Renal cortical epithelial cell (primary cell): ENCODE measurements at regions not wholly inside any gene's neighbourhood (a gene's known extent, or its start where the extent isn't known, plus 50 kb on each side); places are given as distances from the start of the nearest gene placed in this dataset.

Source experiments
- DNase-seq: peaks from one replicate; pipeline ENCODE4 v3.0.0-alpha.2; 2011; ENCODE audit warnings: low read depth

DNA sequence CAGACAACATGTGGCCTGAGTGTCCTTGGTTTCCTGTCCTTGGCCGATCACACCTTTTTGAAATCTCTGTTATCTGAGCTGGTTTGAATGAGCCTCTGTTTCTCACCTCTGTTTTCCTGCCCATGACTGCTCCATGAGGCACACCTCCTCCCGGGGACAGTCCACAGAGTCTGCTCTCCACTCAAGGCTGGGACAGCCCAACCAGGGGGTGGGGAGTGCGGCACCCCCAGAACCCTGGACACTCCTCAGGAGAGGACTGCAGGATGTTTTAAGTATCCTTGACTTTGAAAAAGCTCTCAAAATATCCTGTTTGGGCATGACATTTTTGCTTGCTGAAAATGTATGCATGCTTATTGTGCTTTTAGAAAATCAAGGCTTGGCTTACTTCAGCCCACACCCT, 333.0 kb upstream of the N4BP1 start:
- no peak for DNase-seq

DNA sequence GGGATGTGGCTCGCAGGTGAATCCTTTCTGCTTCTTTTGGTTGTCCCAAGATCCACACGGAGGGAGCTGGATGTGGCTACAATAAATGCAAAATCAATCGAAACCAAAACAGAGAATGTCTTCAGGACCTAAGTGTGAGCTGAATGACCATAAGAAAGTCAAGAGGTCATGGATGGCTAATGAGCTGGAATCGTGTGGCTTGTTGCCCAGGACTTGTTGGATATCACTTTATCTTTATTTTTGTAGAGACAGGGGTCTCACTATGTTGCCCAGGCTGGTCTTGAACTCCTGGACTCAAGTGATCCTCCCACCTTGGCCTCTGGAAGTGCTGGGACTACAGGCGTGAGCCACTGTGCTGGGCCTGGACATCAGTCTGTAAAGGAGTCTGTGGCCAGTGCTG, 326.8 kb upstream of the N4BP1 start:
- no peak for DNase-seq

DNA sequence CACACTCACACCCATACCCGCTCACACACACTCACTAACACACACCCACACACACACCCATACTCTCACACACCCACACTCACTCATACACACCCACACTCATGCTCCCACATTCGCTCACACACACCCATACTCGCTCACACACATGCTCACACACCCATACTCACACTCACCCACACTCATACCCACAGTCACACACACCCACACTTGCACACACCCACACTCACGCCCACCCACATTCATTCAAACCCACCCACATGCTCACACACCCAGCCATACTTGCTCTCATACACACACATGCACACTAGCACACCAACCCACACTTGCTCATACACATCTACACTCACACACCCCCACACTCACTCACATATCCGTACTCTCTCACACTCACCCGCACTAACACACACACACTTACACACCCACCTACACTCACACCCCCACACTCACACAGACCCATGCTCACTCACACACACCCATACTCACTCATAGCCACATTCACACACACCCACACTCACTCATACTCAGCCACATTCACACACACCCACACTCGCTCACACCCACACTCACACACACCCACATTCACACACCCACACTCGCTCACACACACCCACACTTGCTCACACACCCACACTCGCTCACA, 322.4 kb upstream of the N4BP1 start:
- no peak for DNase-seq

DNA sequence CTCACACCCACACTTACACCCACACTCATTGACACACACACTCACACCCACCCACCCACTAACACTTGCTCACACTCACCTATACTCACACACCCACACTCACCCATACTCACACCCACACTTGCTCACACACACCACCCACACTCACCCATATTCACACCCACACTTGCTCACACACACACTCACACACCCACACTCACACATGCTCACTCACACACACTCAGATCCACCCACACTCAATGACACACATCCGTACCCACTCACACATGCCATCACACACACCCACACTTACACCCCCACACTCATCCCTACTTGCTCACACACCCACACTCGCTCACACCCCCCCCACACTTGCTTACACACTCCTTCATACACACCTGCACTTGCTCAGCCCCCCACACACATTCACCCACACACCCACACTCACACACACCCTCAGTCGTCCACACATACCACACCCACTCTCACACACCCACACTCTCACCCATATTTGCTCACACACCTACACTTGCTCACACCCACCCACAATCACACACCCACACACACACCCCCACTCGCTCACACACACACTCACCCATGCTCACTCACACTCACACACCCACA, 321.1 kb upstream of the N4BP1 start:
- no peak for DNase-seq

DNA sequence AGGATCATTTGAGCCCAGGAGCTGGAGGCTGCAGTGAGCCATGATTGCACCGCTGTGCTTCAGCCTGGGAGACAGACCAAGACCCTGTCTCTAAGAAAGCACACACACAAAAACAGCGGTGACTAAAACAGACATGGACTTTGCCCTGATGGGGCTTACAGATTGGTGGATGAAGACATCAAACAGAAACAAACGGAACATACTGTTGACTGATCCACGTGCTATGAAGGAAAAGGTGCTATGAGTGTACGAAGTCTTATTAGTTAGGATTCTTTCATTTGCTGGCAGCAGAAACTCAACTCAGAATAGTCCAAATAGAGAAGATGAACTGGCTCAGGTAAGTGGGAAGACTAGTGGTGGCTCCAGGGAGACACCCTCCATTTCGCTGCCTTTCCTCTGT, 309.8 kb upstream of the N4BP1 start:
- no peak for DNase-seq

DNA sequence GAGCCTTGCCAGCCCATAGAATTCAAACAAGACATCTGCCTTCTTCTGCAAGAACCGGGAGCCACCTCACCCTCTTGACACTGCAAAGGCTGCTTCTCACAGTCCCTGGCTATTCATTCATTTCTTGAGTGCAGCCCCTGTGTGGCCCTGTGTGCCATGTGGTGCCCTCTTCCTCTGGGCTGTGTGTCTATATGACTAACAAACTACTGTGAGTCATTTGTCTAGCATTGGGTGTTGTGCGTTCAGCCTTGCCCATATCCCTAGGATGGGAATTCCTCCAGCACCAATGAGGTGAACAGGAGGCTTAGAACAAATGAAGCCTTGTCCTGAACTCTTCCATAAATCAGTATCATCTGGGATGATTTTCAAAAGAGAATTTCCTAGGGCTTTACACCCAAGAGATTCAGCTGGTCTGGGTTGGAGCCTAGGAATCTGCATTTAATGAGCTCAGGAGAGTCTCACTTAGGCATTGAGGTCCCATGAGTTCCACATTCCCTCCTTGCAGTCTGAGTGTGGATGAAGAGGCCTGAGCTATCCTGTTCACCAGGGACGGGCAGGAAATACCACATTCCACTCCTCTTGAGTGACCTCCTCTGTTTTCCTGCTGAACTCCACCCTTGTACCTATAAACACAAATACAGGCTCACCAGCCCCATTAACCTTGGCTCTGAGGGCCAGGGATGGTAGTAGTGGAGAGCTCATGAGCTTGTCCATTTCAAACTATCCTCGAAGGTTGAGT, 308.7 kb upstream of the N4BP1 start:
- DNase-seq: peak; percentile 62

DNA sequence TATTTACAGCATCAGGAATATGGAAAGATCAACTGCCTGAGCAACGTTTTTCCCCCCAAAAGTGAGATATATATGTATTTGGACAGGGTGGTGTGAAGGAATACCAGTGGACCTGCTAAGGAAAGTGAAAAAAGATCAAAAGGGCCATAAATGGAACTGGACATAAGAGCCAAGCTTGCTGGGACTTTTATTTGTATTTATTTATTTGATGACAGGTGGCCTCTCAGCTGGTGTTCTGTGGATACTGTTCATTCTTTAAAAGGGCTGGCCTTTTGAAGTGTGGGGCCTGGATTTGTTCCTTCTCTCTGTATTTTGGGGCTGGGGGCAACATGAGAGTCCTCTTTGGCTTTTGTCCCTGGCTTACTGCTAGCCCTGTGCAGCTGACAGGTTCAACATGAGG, 306.6 kb upstream of the N4BP1 start:
- DNase-seq: no peak

DNA sequence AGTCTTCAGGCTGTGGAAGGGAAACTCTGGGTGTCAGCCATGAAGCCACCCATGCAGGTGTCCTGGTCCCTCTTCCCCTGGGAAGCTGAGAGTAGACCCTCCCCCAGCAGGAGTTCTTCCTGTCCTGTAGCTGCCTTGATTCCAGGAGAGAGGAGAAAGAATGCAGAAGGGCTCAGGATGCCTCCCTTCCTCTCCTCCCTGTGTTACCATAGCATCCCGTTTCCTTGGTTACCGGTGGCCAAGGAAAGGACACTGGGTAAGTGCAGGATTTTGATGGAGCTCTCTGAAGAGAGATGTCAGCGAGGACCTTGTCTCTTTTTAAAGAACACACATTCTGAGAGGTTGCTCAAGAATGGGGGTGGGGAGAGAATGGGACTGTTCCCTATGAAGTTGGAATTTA, 304.1 kb upstream of the N4BP1 start:
- DNase-seq: no peak

DNA sequence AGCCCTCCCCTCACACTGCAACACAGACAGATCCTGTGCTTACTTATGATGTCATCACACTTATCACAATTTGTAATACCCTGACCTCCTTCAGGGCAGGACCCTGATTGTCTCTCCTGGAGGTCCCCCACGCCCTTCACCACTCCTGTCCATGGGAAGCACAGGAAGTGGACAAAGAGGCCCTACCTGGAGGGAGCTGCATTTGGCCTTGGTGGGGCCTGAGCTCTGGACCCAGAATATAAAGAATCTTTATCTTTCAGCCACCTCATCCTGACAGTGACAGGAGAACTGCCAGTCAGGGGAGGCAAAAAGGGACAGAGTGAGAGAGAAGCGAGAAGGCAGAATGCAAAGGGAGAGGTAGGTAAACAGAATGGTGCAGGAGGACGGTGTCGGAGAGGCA, 303.4 kb upstream of the N4BP1 start:
- no peak for DNase-seq

DNA sequence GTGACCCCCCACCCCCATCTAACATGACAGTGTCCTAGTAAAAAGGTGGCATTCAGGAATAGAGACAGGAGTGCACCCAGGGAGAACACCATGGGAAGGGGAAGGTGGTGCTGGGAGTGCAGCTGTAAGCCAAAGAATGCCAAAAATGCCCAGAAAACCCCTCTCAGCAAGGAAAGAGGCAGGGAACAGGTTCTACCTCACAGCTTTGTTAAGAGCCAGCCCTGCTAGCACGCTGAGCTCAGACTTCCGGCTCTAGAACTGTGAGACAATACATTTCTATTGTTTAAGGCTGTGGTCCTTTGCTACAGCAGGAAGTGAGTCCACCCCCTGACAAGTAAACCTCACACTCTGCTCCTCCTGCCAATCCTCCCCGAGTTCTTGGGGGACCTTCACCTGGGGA, 302.4 kb upstream of the N4BP1 start:
- DNase-seq: no peak

DNA sequence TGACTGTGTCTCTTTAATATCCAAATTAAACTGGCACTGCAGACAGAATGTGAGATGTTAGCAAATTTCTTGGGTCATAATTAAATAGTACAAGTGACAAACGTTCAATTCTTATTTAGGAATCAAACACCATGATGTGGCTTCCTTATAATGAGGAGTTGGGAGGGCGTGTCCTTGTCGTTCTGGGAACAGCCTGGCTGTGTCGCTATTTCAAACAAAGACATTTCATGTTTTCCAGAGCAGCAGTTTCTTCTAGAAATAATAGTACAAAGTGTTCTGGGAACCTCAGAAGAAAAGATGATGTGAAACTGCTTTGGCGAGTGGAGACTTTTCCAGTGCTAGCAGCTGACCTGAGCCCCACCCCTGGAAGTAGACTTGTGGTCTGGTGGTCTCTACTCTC, 301.7 kb upstream of the N4BP1 start:
- peak; percentile 4 for DNase-seq

DNA sequence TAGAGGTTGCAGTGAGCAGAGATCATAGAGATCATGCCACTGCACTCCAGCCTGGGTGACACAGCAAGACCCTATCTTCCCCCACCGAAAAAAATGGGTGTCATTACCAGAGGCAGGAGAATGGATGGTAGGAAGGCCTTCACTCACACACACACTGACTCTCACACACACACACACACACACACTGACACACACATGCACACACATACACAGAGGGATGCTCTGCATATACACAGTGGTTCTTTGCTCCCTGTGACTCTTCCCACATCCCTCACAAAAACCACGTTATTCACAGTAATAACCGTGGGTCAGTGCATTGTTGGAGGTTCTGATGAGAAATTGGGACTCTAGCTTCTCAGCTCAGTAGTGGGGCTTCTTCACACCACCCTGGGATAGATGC, 300.2 kb upstream of the N4BP1 start:
- DNase-seq: no peak

DNA sequence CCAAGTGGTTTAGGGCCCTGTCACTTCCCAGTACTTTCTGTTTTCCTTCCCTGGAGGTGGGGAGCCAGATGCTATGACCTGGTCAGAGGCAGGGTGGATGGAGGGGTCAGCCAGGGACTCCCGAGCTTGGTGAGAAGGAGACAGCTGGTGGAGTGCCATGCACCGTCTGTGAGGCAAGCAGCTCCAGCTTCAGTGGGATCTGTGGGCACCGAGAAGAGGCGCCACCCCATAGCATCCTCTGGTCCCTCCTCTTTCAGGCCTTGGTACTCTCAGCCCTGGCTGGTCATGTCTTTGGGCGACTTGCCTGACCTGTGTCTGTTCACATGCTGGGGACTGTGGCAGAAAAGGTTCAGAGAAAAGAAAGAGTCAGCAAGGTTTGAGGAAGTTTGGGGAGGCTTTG, 299.3 kb upstream of the N4BP1 start:
- no peak for DNase-seq

DNA sequence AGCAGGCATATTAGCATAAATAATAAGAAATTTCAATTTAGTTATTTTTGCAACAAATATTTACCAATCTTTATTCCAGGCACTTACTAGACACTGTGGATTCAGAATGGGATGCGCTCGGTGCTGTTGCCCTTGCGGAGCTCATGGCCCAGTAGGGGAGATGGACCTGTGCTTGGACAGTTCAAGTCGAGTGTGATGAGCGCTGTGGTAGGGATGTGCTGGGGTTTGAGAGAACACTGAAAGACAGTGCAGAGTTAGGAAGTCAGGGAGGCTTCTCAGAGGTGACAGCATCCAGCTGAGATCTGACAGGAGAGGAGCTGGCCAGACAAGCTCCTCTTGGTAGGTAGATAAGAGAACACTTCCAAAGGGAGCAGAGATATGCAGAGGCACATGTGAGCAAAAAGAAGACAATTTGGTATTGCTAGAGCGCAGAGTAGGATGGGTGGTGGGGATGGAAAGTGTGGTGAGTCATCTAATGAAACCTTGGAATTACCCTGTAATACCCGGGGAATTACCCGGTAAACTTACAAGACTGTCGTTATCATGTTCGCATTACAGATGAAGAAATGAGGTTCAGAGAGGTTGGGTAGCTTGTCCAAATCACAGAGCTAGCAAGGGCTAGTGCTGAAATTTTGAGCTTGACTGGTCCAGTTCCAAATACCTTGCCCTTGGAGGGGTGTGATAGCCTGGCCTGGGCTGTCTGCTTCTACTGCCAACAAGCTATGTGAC, 298.1 kb upstream of the N4BP1 start:
- no peak for DNase-seq

DNA sequence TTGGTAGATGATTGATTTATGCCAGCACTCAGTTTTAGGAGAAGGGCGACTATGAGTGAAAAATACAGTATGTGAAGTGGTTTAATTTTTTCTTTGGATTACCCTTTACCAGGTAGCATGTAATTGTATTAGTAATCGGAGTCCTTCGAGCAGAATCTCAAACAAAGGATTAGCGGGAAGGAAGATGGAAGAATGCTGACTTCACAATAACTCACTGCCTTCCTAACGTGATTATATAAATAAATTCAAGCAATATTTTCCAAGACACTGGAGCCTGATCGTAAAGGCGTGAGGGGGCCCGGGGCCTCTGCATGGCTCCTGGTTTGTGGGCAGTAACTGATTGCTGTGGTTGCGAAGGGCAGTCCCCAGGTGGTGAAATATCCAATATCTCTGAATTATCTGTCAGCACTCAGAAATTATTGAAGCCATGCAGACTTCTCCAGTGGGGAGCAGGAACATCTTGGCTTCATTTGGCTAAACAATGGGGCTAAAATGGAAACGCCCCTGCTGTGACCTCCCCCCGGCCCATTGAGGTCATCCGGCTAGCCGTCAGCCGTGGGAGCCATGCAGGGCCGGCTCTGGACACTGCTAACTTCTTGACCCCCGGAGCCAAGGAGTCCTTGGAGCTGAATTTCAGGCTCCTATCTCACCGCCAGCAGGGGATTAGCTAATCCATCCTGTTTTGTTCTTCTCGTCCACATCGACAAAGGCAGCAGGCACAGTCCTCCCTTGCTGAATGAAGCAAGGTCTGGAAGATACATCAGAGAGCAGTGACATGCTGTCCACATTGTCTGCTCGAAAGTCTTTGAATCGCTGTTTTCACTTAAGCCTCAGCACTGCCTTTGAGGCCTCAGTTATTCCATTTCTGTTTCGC, 295.9 kb upstream of the N4BP1 start:
- no peak for DNase-seq

DNA sequence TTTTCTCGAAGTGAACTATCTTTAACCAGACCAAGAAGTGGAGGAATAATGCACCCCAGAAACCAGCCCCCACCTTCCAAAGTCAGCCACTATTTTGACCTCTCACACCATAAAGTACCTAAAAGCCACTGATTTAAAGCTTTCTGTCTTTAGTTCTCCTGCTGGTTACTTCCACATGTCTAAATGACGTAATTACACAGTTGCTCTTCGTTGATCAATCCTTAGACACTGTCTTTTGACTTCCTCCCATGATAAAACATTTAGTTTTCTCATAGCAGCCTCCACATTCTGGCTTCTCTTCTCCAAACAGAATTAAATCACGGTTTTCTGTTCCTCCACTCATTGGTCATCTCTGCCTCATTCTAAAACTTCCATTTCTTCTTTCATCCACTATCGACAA, 294.4 kb upstream of the N4BP1 start:
- no peak for DNase-seq

DNA sequence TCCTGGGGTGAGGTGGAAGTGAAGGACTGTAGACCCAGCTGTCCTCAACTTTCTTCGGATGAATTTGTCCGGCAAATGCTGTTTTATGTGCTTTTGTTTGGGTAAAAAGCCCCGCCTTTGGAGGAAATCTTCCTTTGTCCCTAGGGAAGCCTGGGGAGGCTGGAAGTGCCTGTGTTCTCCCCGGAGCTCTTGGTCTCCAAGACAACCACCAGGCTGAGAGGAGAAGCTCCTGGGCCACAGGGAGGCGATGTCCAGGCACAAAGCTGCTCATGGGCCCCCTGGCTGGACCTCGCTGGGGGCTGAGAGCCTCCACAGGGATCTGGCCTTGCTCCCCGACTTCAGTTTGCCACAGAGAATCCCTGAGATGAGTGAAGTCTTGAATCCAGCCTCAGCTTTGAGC, 293.1 kb upstream of the N4BP1 start:
- no peak for DNase-seq

DNA sequence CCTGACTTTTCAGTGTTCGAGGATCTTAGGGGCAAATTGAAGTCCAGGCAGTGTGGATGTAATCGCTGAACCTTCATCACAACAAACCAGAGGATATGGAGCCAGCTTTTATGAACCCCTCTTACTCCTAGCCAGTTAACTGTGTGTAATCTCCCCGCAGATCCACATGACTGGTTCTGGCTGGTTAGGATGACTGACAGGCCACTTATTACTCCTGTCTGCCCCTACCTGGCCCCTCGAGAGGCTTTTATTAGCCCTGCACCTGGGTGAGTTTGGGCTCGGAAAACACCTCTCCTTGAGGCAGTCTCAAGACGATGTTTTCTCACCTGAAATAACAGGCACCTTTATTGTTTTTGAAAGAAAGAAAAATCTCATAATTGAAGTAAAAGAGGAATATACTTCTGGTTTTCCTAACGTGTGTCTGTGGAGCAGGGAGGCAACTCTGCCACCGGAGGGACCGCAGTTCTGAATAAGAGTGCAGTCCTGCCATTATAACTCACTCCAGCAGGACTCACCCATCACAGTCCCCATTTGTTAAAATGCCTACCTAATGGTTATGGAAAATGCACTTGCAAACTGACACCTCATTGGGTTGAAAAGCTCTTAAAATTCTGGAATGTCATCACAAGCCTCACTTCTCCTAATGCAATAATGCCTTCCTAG, 291.9 kb upstream of the N4BP1 start:
- no peak for DNase-seq

DNA sequence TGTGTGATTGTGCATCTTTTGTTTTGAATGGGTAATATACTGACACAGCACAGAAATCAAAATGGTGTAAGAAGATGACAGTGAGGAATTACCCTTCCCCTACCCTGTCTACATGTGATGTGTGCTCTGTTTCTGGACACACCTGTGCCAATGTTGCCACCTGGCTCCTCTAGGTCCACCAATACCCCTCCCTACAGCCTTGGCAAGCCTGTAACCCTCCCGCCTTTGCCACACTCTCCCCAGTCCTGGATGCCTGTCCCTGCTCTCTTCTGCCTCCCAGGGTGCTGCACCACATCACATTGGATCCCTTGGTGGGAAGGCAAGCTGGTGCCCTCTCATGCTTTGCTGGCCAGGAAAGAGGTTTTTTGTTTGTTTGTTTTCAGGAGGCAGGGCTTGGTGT, 289.5 kb upstream of the N4BP1 start:
- no peak for DNase-seq

DNA sequence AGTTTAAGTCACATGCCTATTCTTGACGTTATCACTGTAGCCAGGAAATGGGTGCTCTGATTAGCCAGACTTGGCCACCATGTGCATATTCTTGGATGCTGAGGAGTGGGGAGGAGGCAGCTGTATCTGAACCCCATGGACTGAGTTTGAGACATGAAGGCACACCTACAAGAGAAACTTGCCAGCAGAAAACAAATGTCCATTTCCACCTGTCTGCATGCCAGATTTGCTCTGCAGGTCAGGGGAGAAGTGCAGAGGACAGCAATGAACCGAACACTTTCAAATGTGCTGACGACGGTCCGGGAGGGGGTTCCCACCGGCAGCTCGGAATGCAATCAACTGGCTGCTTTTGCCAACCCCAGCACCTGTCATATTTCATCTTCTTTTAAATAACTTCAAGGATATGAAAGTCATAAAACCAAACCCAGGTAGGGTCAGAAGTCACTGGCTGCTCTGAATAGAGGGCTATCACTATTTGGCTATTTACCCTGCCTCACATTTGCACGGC, 287.8 kb upstream of the N4BP1 start:
- no peak for DNase-seq

DNA sequence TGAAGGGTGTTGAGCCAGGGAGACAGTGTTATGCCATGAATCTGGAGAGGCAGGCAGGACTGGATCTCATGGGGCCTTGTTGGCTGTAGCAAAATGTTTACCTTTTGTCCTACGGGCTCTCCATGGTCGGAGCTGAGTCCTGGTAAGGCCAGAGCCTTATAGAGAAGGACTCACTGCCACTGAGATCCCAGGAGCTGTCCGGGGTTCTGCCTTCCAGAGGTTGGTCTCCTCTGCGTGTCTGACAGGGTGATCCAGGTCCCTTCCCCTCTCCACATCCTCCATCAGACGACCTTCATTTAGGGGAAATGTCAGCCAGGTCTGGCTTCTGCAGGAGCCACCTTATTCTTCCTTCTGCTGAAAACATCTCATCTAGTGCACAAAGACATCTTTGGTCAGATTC, 285.2 kb upstream of the N4BP1 start:
- no peak for DNase-seq
